ENCODE measurements at regions not wholly inside any gene's neighbourhood (a gene's known extent, or its start where the extent isn't known, plus 50 kb on each side); places are given as distances from the start of the nearest gene placed in this dataset.
"Not testable (repeated sequence)": the region's sequence is repeated elsewhere in the genome, so short reads cannot be mapped to it uniquely, and the experiment has no call there.

DNA sequence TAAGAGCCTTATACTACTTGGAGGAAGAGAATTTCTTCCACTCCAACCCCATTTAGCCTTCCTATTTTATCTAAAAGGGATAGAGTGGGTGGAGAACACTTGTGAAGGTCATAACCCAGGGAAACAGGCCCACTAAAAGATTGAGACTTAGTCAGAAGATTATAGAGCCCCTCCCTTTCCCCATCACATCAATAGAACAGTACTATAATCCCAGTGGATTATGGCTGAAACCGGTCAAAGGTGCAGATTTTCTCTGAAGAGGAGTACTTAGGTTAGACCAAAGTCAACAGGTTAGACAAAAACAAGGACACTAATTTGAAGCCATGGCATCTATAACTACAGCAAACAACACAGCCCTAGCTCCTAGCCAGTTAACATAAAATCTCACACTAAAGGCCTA is 330.9 kb upstream of the NOX3 start:
- Mint-ChIP-seq H3K27ac (no peak overlapping the region), H3K4me1 (no peaks in the 10 kb centered on the region), H3K36me3 (ENCODE audit: low read depth) (no peaks in the 10 kb centered on the region), H3K4me3 (no peak overlapping the region), H3K27me3 (no peaks in the 10 kb centered on the region), H3K9me3 (peaks cover 16% of the 10 kb centered on the region)
- intact Hi-C loops (cut with micrococcal nuclease) = no loop called here
- no peak for DNase-seq

DNA sequence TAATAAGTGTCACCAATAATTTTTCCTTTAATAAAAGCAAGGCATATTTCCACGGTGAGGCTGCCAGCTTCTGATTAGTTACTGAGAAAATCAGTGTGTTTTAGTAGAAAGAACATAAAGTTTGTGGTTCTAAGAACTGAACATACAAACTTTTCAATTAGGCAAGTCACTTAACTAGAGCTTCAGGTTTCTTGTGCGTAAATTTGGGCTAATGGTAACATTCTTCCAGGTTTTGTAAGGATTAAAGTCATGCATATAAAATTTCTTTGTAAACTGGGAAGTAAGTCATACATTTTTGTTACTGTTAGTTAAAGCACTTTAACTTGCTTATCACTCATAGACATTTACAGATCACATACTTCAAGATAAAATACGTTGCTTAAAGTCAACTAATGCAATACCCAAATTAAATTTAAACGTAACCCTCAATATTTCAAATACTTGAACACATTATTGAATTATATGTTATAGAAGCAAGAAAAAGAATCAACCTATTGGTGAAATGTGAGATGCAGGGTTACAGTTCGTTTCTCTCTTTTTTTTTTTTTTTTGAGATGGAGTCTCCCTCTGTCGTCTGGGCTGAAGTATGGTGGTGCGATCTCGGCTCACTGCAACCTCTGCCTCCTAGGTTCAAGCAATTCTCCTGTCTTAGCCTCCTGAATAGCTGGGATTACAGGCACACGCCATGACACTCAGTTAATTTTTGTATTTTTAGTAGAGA is 327.3 kb upstream of the NOX3 start:
- Mint-ChIP-seq H3K9me3 (peaks cover 11% of the 10 kb centered on the region), H3K4me1 (no peaks in the 10 kb centered on the region), H3K27ac (no peak overlapping the region), H3K36me3 (ENCODE audit: low read depth) (no peaks in the 10 kb centered on the region), H3K4me3 (no peak overlapping the region), H3K27me3 (no peaks in the 10 kb centered on the region)
- DNase-seq = no peak
- intact Hi-C loops (cut with micrococcal nuclease) = no loop called here

- Mint-ChIP-seq H3K36me3 (ENCODE audit: low read depth) (no peaks in the 10 kb centered on the region), H3K27ac (no peak overlapping the region), H3K9me3 (peaks cover 6% of the 10 kb centered on the region), H3K4me3 (no peak overlapping the region), H3K4me1 (no peaks in the 10 kb centered on the region), H3K27me3 (no peaks in the 10 kb centered on the region)
- intact Hi-C loops (cut with micrococcal nuclease) = no loop called here
- no peak for DNase-seq
Measured at GRCh38 chr6:155782320-155782731, 326.7 kb upstream of the NOX3 start.

GRCh38 chr6:155779456-155779855 is 323.8 kb upstream of the NOX3 start:
- Mint-ChIP-seq H3K36me3 (ENCODE audit: low read depth) (no peaks in the 10 kb centered on the region), H3K9me3 (no peaks in the 10 kb centered on the region), H3K4me1 (no peaks in the 10 kb centered on the region), H3K27me3 (no peaks in the 10 kb centered on the region), H3K4me3 (no peak overlapping the region), H3K27ac (no peak overlapping the region)
- DNase-seq = no peak
- intact Hi-C loops (cut with micrococcal nuclease) = no loop called here

GRCh38 chr6:155778336-155778735 is 322.7 kb upstream of the NOX3 start:
- DNase-seq = no peak
- Mint-ChIP-seq H3K27ac (no peak overlapping the region), H3K9me3 (no peaks in the 10 kb centered on the region), H3K36me3 (ENCODE audit: low read depth) (no peaks in the 10 kb centered on the region), H3K27me3 (no peaks in the 10 kb centered on the region), H3K4me1 (no peaks in the 10 kb centered on the region), H3K4me3 (no peak overlapping the region)
- intact Hi-C loops (cut with micrococcal nuclease) = no loop called here

GRCh38 chr6:155771822-155772221 is 316.2 kb upstream of the NOX3 start:
- Mint-ChIP-seq H3K4me3 (no peak overlapping the region), H3K27ac (no peak overlapping the region), H3K27me3 (no peaks in the 10 kb centered on the region), H3K4me1 (no peaks in the 10 kb centered on the region), H3K36me3 (ENCODE audit: low read depth) (no peaks in the 10 kb centered on the region), H3K9me3 (no peaks in the 10 kb centered on the region)
- intact Hi-C loops (cut with micrococcal nuclease) = no loop called here
- no peak for DNase-seq

DNA sequence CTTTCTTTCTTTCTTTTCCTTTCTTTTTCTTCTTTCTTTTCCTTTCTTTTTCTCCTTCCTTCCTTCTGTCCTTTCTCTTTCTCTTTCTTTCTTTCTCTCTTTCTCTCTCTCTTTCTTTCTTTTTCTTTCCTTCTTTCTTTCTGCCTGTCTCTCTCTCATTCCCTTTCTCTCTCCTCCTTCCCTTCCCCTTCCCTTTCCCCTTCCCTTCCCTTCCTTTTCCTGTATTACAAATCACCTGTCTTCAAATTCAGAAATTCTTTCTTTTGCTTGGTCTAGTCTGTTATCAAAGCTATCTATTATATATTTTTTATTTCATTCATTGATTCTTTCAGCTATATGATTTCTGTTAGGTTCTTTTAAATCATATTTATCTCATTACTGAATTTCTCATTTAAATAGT is 315.2 kb upstream of the NOX3 start:
- H3K4me1 Mint-ChIP-seq = no peaks in the 10 kb centered on the region

DNA sequence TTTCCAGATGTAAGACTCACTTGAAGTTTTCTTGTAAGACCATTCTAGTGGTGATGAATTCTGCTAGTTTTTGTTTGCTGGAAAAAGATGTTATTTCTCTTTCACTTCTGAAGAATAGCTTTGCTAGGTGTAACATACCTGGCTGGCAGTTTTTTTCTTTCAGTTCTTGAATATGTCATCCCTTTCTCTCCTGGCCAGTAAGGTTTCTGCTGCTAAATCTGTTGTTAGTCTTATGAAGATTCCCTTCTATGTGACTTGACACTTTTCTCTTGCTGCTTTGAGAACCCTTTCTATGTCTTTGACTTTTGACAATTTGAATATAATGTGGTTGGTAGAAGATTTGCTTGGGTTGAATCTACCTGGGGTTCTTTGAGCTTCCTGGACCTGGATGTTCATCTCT is 314.7 kb upstream of the NOX3 start:
- Mint-ChIP-seq H3K27me3 (no peaks in the 10 kb centered on the region), H3K9me3 (no peaks in the 10 kb centered on the region), H3K36me3 (ENCODE audit: low read depth) (no peaks in the 10 kb centered on the region), H3K4me3 (no peak overlapping the region), H3K4me1 (no peaks in the 10 kb centered on the region), H3K27ac (no peak overlapping the region)
- intact Hi-C loops (cut with micrococcal nuclease) = no loop called here
- DNase-seq = no peak

More for the DNA sequence above, 315.2 kb upstream of the NOX3 start:
- no peak overlapping the region for H3K27ac Mint-ChIP-seq
- no peaks in the 10 kb centered on the region for H3K9me3 Mint-ChIP-seq
- H3K36me3 Mint-ChIP-seq (ENCODE audit: low read depth) = no peaks in the 10 kb centered on the region
- no peak overlapping the region for H3K4me3 Mint-ChIP-seq
- H3K27me3 Mint-ChIP-seq = no peaks in the 10 kb centered on the region
- no peak for DNase-seq
- intact Hi-C loops (cut with micrococcal nuclease) = no loop called here

DNA sequence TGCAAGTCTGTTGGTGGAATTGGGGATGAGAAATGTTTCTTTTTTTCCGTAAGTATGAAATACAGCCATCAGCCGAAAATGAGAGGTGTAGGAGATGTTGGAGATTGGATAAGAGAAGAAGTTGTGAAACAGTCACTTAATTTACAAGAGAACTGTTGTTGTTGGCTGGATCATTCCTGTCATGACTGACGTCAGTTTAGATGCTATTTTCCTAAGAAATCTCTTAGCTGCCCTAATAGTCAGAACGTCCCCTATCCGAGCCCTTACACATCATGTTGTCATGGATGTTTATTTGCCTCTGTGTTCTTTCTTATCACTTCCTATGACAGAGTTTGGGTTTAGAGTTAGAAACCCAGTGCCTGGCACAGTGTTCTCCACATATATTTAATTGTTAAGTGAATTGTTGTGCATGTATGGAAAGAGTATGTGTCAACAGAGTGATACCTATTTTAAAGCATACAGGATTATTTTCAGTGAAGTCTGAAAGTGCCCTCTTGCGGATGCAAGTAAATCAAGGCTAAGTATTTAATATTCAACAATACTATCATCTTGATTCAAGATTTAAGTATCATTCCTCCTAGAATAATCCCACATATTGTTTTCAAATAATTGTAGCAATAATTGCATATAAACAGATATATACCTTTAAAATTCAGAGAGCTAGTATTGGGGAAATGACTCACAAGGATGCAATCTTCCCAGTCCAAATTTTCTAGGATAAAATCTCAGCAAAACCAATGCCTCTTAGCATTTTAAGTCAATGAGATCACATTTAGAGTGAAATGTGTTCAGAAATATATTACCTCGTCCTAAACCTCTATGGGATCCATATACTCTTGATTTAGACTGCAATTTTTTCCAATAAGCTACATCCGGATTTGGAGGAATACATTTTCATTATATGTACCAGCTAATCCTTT is 309.9 kb upstream of the NOX3 start:
- Mint-ChIP-seq H3K27ac (no peak overlapping the region), H3K9me3 (no peaks in the 10 kb centered on the region), H3K27me3 (no peaks in the 10 kb centered on the region), H3K4me3 (no peak overlapping the region), H3K36me3 (ENCODE audit: low read depth) (no peaks in the 10 kb centered on the region), H3K4me1 (no peaks in the 10 kb centered on the region)
- intact Hi-C loops (cut with micrococcal nuclease) = no loop called here
- no peak for DNase-seq

DNA sequence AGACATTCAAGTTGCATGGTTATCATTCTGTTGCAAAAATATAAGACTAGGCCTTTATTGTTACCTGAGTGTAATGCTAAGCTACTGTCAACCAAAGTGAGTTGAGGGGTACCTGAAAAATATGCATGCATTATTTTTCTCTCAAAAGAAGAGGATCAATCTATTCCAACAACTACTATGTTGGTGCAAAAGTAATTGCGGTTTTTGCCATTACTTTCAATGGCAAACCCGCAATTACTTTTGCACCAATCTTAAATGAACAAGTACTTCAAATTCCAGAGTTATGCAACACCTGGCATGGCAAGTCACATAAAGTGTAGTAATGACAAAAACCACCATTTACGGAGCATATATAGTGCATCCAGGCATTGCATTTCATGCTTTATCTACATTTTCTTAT is 307.0 kb upstream of the NOX3 start:
- Mint-ChIP-seq H3K4me3 (no peak overlapping the region), H3K9me3 (no peaks in the 10 kb centered on the region), H3K4me1 (no peaks in the 10 kb centered on the region), H3K27me3 (no peaks in the 10 kb centered on the region), H3K27ac (no peak overlapping the region), H3K36me3 (ENCODE audit: low read depth) (no peaks in the 10 kb centered on the region)
- intact Hi-C loops (cut with micrococcal nuclease) = no loop called here
- DNase-seq = no peak

DNA sequence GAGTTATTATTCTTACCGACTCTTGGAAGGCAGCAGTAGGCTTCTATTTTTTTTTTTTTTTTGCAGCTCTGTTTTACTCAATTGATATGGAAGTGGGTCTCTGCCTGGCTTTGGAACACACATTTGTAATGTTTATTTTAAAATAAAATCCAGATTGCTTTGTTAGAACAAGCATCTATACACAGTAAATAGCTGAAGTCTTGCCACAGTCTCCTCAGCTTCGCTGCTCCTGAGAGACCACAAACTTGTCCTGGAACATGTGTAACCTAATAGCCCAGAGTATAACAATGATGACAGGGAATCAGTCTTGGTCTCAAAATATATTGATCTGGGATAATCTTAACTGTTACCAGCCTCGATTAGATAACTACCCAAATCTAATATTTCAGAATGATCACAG is 299.8 kb upstream of the NOX3 start:
- peaks cover 19% of the 10 kb centered on the region for H3K9me3 Mint-ChIP-seq
- H3K27ac Mint-ChIP-seq = no peak overlapping the region
- H3K4me1 Mint-ChIP-seq = no peaks in the 10 kb centered on the region
- no peaks in the 10 kb centered on the region for H3K36me3 Mint-ChIP-seq (ENCODE audit: low read depth)
- no peaks in the 10 kb centered on the region for H3K27me3 Mint-ChIP-seq
- no peak for DNase-seq
- H3K4me3 Mint-ChIP-seq = no peak overlapping the region
- intact Hi-C loops (cut with micrococcal nuclease) = no loop called here

DNA sequence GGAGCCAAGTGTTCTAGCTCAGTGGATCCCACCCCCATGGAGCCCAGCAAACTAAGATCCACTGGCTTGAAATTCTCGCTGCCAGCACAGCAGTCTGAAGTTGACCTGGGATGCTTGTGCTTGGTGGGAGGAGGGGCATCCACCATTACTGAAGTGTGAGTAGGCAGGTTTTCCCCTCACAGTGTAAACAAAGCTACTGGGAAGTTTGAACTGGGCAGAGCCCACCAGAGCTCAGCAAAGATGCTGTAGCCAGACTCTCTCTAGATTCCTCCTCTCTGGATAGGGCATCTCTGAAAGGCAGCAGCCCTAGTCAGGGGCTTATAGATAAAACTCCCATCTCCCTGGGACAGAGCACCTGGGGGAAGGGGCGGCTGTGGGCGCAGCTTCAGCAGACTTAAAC is 293.1 kb upstream of the NOX3 start:
- H3K9me3 Mint-ChIP-seq = peaks cover 13% of the 10 kb centered on the region
- H3K4me1 Mint-ChIP-seq; H3K4me3 Mint-ChIP-seq; H3K27ac Mint-ChIP-seq; H3K27me3 Mint-ChIP-seq; DNase-seq; H3K36me3 Mint-ChIP-seq (ENCODE audit: low read depth); intact Hi-C loops (cut with micrococcal nuclease): not testable (repeated sequence)

DNA sequence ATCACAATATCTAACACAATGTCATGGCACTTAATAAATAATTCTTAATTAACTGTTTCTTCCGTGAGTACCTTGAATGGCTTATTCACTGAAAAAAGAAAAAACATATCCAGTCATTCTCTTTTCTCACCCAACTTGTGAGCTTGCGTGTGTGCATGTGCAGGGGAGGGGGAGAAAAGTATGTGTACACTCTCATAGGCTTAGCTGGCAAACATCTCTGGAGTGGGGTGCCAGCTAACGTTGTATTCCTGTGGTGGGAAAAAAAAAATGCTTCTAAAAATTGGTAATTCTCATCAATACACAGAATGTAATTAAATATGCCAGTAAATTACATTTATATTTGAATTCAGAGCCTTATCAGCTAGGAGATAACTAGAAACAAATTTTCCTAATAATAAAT is 291.9 kb upstream of the NOX3 start:
- H3K9me3 Mint-ChIP-seq = peaks cover 4% of the 10 kb centered on the region
- no peaks in the 10 kb centered on the region for H3K4me1 Mint-ChIP-seq
- no peak overlapping the region for H3K4me3 Mint-ChIP-seq
- no peak overlapping the region for H3K27ac Mint-ChIP-seq
- H3K36me3 Mint-ChIP-seq (ENCODE audit: low read depth) = no peaks in the 10 kb centered on the region
- intact Hi-C loops (cut with micrococcal nuclease) = no loop called here
- no peak for DNase-seq
- H3K27me3 Mint-ChIP-seq = no peaks in the 10 kb centered on the region

- Mint-ChIP-seq H3K27ac (no peak overlapping the region), H3K4me1 (no peaks in the 10 kb centered on the region), H3K9me3 (no peaks in the 10 kb centered on the region), H3K27me3 (no peaks in the 10 kb centered on the region), H3K36me3 (ENCODE audit: low read depth) (no peaks in the 10 kb centered on the region), H3K4me3 (no peak overlapping the region)
- intact Hi-C loops (cut with micrococcal nuclease) = no loop called here
- DNase-seq = no peak
Measured at GRCh38 chr6:155740781-155741399, 285.3 kb upstream of the NOX3 start.
